A549 (cell line): ENCODE measurements at regions not wholly inside any gene's neighbourhood (a gene's known extent, or its start where the extent isn't known, plus 50 kb on each side); places are given as distances from the start of the nearest gene placed in this dataset.

Experiments
- EP300 ChIP-seq, 2 experiments: fragments of >200 bp; sonication (Bioruptor Twin); formaldehyde crosslinking; IDR thresholded peaks; 2 replicates in 1 of 2; 3 replicates in 1 of 2; pipeline ENCODE4 v1.6.1; 2016 to 2017
- NPAS2 ChIP-seq: fragments of 250-450 bp; sonication (Bioruptor Pico); IDR thresholded peaks from 2 replicates; pipeline ENCODE4 v1.8.0; 2022; ENCODE audit warnings: mild to moderate bottlenecking, moderate library complexity, borderline replicate concordance
- RNF2 ChIP-seq: fragments of 200-600 bp; sonication (generic); IDR thresholded peaks from 2 replicates; pipeline ENCODE4 v1.6.1; 2016; ENCODE audit warnings: low read depth, mild to moderate bottlenecking, antibody characterized with exemption, moderate library complexity, borderline replicate concordance
- TF ChIP-seq, protein P1 (sequence below): fragments of >200 bp; sonication (Bioruptor Twin); formaldehyde crosslinking; IDR thresholded peaks from 3 replicates; pipeline ENCODE4 v1.5.1; 2016

DNA sequence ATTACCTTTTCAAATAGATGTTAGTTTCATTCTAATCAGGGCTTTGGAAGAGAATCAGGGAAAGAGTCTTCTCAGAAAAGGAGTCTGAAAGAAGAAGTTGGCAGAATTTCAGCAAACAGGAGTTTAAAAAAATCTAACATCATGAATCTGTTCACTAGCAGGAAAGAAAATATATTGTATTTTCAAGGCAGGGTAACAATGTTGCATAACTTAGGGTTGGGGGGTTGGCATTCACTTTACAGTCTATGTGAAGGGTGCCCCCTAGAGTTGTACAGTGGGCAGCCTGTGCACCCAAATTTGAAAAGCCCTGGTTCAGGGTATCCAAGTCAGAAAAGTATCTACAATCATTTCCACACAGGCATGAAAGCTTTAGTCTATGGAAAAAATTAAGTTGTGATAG lies 348.4 kb upstream of the SLC30A5 start:
- TF ChIP-seq EP300 (IDR thresholded peaks at IDR 0.05) (no peak), RNF2 (no peak), NPAS2 (CRISPR knock-in tag) (no peak)
- TF ChIP-seq, protein P1, sequence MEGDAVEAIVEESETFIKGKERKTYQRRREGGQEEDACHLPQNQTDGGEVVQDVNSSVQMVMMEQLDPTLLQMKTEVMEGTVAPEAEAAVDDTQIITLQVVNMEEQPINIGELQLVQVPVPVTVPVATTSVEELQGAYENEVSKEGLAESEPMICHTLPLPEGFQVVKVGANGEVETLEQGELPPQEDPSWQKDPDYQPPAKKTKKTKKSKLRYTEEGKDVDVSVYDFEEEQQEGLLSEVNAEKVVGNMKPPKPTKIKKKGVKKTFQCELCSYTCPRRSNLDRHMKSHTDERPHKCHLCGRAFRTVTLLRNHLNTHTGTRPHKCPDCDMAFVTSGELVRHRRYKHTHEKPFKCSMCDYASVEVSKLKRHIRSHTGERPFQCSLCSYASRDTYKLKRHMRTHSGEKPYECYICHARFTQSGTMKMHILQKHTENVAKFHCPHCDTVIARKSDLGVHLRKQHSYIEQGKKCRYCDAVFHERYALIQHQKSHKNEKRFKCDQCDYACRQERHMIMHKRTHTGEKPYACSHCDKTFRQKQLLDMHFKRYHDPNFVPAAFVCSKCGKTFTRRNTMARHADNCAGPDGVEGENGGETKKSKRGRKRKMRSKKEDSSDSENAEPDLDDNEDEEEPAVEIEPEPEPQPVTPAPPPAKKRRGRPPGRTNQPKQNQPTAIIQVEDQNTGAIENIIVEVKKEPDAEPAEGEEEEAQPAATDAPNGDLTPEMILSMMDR, result peak; percentile 34
